ENCODE measurements at regions not wholly inside any gene's neighbourhood (a gene's known extent, or its start where the extent isn't known, plus 50 kb on each side); places are given as distances from the start of the nearest gene placed in this dataset.

DNA sequence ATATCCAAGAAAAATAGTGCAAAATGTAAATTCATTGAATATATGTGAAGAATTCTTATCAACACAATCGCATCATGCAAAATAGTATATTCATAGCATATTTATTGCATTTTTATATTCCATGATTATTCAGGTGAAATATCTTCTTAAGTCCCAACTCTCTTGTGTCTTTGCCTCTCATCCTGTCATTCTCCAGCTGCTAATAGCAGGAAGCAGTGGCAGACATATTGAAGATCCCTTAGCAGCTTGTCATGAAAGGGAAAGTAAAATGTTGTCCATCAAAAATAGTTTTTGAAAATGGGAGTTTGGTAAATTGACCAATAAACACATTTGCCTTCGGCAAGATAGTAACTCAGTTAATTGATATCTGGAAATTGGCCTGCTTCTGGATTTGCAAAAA lies 265.3 kb upstream of the TGFBR2 start:
- ChIA-PET POLR2A (ENCODE audit: unreplicated experiment) (no interaction called here), CTCF (no interaction called here)
- Histone ChIP-seq H3K4me2 (ENCODE audit: low read depth, low read length) (no peak overlapping the region), H2AK9ac (replicated peaks; ENCODE audit: low read depth, low read length, poor library complexity) (no peak overlapping the region), H3K14ac (replicated peaks; ENCODE audit: low read depth, low read length) (no peak overlapping the region), H2BK20ac (ENCODE audit: low read depth, low read length) (0 out of 2 replicates have a peak overlapping the region, but pooled peaks have one; percentile 73), H4K91ac (ENCODE audit: insufficient read depth, low read depth, low read length) (no peak overlapping the region), H3K79me1 (ENCODE audit: low read depth in 1 of 2, low read length in 2 of 2) (no peaks in the 10 kb centered on the region), H3K4me3 (ENCODE audit: insufficient read depth, low read depth, low read length) (no peak overlapping the region), H4K8ac (ENCODE audit: low read depth in 2 of 2, low read length in 2 of 2) (peak overlapping the region in 1 of 2 experiments; percentile 45; a peak in 2 of 4 replicates), H3K9ac (ENCODE audit: low read depth, low read length) (no peak overlapping the region), H3K56ac (ENCODE audit: extremely low read depth, insufficient read depth, low read length) (no peak overlapping the region), H2BK15ac (ENCODE audit: low read depth, low read length) (peak overlapping the region; percentile 88; the same call in 1 of the 3 replicates), H4K5ac (ENCODE audit: low read depth, low read length) (no peak overlapping the region; the same call in 1 of the 2 replicates), H3K4ac (ENCODE audit: low read depth, low read length) (peak overlapping the region; percentile 68; the same call in 1 of the 2 replicates), H2BK120ac (ENCODE audit: low read depth, low read length) (peak overlapping the region; percentile 85; the same call in 1 of the 2 replicates), H3K9me3 (ENCODE audit: control insufficient read depth, insufficient read depth, low read length) (no peaks in the 10 kb centered on the region), H3K27ac (ENCODE audit: insufficient read depth, low read length) (no peak overlapping the region), H2AK5ac (ENCODE audit: low read depth, low read length) (no peak overlapping the region), H2AFZ (replicated peaks; ENCODE audit: low read length, poor library complexity) (no peak overlapping the region), H2BK5ac (ENCODE audit: low read depth, low read length, poor library complexity, severe bottlenecking) (no peak overlapping the region), H3K23ac (ENCODE audit: low read depth, low read length) (no peak overlapping the region), H3K36me3 (ENCODE audit: control insufficient read depth, insufficient read depth, low read length) (no peaks in the 10 kb centered on the region), H3K9me1 (ENCODE audit: insufficient read depth, low read length) (peaks cover 3% of the 10 kb centered on the region; the same call in 1 of the 2 replicates), H4K20me1 (ENCODE audit: insufficient read depth, low read length) (no peaks in the 10 kb centered on the region), H3K4me1 (ENCODE audit: control insufficient read depth, insufficient read depth, low read length) (peaks cover 3% of the 10 kb centered on the region; the same call in 1 of the 2 replicates), H3K27me3 (ENCODE audit: control insufficient read depth, insufficient read depth, low read length) (no peaks in the 10 kb centered on the region), H3K18ac (ENCODE audit: low read depth, low read length) (no peak overlapping the region)
- BruUV-seq (replicated peaks) = no TSS peak
- intact Hi-C loops (cut with micrococcal nuclease) (no loop called here), dilution Hi-C loops (cut with HindIII; ENCODE audit: low sequenced_read_pairs, unreplicated experiment) (no loop called here), in situ Hi-C loops (cut with MboI; ENCODE audit: low sequenced_read_pairs) (no loop called here)
- no CpG with 5 or more reads among the region's 2 CpGs for WGBS, 2 experiments (ENCODE audit: extremely low coverage in 2 of 2, insufficient read length in 1 of 2)
- no peak for ATAC-seq (ENCODE audit: low read depth)
- TF ChIP-seq RCOR1 (IDR thresholded peaks at IDR 0.05; ENCODE audit: insufficient replicate concordance, low read length) = no peak
- TF ChIP-seq MAZ (IDR thresholded peaks at IDR 0.05; ENCODE audit: borderline replicate concordance, low read depth, low read length) = no peak
- no peak for TF ChIP-seq RFX5 (IDR thresholded peaks at IDR 0.05; ENCODE audit: low read depth, low read length)
- no peak for TF ChIP-seq FOS (IDR thresholded peaks at IDR 0.05; ENCODE audit: low read depth, low read length)
- TF ChIP-seq, protein P1, sequence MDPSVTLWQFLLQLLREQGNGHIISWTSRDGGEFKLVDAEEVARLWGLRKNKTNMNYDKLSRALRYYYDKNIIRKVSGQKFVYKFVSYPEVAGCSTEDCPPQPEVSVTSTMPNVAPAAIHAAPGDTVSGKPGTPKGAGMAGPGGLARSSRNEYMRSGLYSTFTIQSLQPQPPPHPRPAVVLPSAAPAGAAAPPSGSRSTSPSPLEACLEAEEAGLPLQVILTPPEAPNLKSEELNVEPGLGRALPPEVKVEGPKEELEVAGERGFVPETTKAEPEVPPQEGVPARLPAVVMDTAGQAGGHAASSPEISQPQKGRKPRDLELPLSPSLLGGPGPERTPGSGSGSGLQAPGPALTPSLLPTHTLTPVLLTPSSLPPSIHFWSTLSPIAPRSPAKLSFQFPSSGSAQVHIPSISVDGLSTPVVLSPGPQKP (IDR thresholded peaks at IDR 0.05; ENCODE audit: borderline replicate concordance, low read depth, low read length) = no peak
- TF ChIP-seq RAD21 (IDR thresholded peaks at IDR 0.05; ENCODE audit: low read length) = no peak
- TF ChIP-seq, protein P2, sequence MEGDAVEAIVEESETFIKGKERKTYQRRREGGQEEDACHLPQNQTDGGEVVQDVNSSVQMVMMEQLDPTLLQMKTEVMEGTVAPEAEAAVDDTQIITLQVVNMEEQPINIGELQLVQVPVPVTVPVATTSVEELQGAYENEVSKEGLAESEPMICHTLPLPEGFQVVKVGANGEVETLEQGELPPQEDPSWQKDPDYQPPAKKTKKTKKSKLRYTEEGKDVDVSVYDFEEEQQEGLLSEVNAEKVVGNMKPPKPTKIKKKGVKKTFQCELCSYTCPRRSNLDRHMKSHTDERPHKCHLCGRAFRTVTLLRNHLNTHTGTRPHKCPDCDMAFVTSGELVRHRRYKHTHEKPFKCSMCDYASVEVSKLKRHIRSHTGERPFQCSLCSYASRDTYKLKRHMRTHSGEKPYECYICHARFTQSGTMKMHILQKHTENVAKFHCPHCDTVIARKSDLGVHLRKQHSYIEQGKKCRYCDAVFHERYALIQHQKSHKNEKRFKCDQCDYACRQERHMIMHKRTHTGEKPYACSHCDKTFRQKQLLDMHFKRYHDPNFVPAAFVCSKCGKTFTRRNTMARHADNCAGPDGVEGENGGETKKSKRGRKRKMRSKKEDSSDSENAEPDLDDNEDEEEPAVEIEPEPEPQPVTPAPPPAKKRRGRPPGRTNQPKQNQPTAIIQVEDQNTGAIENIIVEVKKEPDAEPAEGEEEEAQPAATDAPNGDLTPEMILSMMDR (conservative IDR thresholded peaks at IDR 0.05; ENCODE audit: low read depth, low read length) = no peak
- TF ChIP-seq MXI1 (IDR thresholded peaks at IDR 0.05; ENCODE audit: borderline replicate concordance, low read depth, low read length) = no peak
- no peak for TF ChIP-seq CHD1 (IDR thresholded peaks at IDR 0.05; ENCODE audit: low read depth, low read length)
- TF ChIP-seq, protein P3, sequence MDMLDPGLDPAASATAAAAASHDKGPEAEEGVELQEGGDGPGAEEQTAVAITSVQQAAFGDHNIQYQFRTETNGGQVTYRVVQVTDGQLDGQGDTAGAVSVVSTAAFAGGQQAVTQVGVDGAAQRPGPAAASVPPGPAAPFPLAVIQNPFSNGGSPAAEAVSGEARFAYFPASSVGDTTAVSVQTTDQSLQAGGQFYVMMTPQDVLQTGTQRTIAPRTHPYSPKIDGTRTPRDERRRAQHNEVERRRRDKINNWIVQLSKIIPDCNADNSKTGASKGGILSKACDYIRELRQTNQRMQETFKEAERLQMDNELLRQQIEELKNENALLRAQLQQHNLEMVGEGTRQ (IDR thresholded peaks at IDR 0.05; ENCODE audit: low read depth, low read length) = no peak
- DNase-seq = no peak

Data from IMR-90 (cell line).